OCI-LY1 (cell line): ENCODE measurements at regions not wholly inside any gene's neighbourhood (a gene's known extent, or its start where the extent isn't known, plus 50 kb on each side); places are given as distances from the start of the nearest gene placed in this dataset.

Source experiments
- EZH2 ChIP-seq: fragments of 200-600 bp; sonication (generic), shearing (Covaris generic); IDR thresholded peaks from 2 replicates; pipeline ENCODE4 v1.8.0; 2017; ENCODE audit warnings: borderline replicate concordance, mixed run types, mild to moderate bottlenecking, antibody characterized with exemption, low read length, moderate library complexity, mixed read lengths
- TF ChIP-seq, protein P1 (sequence below): fragments of 200-600 bp; sonication (generic), shearing (Covaris generic); IDR thresholded peaks from 2 replicates; pipeline ENCODE4 v1.5.1; 2017; ENCODE audit warnings: mild to moderate bottlenecking, antibody characterized with exemption, low read length, moderate library complexity, mixed read lengths

DNA sequence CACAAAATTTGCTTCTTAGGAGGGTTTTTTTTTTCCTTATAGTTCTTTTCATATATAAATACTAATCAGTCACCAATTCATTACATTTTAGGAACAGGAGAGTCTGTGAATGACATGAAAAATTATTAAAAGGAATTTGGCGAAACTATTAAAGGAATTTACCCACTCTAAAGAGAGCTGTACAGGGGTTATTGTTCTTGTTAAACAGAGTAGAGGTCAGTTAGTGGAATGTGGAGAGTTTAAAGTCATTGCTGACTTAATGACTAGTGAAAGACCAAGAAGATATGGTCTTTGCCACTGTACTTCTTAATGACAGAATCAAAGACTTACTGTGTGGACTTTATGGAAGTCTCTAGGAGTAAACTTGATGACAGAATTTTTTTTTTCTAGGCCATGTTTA lies 333.6 kb upstream of the C2CD4B start:
- TF ChIP-seq, protein P1, sequence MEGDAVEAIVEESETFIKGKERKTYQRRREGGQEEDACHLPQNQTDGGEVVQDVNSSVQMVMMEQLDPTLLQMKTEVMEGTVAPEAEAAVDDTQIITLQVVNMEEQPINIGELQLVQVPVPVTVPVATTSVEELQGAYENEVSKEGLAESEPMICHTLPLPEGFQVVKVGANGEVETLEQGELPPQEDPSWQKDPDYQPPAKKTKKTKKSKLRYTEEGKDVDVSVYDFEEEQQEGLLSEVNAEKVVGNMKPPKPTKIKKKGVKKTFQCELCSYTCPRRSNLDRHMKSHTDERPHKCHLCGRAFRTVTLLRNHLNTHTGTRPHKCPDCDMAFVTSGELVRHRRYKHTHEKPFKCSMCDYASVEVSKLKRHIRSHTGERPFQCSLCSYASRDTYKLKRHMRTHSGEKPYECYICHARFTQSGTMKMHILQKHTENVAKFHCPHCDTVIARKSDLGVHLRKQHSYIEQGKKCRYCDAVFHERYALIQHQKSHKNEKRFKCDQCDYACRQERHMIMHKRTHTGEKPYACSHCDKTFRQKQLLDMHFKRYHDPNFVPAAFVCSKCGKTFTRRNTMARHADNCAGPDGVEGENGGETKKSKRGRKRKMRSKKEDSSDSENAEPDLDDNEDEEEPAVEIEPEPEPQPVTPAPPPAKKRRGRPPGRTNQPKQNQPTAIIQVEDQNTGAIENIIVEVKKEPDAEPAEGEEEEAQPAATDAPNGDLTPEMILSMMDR: no peak
- no peak for TF ChIP-seq EZH2
